ENCODE measurements at regions not wholly inside any gene's neighbourhood (a gene's known extent, or its start where the extent isn't known, plus 50 kb on each side); places are given as distances from the start of the nearest gene placed in this dataset.

GRCh38 chr20:22452442-22453011 lies 131.8 kb downstream of the FOXA2 start:
- FAIRE-seq (no peak), DNase-seq (ENCODE audit: low read depth) (no peak)
- Mint-ChIP-seq H3K27me3 (ENCODE audit: low read depth, unreplicated experiment) (peaks cover 52% of the 10 kb centered on the region), H3K4me1 (ENCODE audit: low read depth, unreplicated experiment) (no peaks in the 10 kb centered on the region), H3K36me3 (ENCODE audit: low read depth, unreplicated experiment) (no peaks in the 10 kb centered on the region), H3K27ac (ENCODE audit: unreplicated experiment) (no peak overlapping the region), H3K4me3 (ENCODE audit: unreplicated experiment) (no peak overlapping the region), H3K9me3 (ENCODE audit: unreplicated experiment) (no peaks in the 10 kb centered on the region)
- H3K36me3 ChIP-seq (ENCODE audit: insufficient read depth, low read length), result no peaks in the 10 kb centered on the region
- no peak overlapping the region for H3K27ac ChIP-seq (ENCODE audit: low read depth, low read length)
- H3K79me2 ChIP-seq (ENCODE audit: insufficient read depth, low read length), result no peaks in the 10 kb centered on the region
- no peak overlapping the region for H3K4me3 ChIP-seq (ENCODE audit: insufficient read depth, low read depth, low read length)
- H3K9me3 ChIP-seq (ENCODE audit: insufficient read depth, low read depth, low read length), result no peaks in the 10 kb centered on the region
- TF ChIP-seq CTCF (IDR thresholded peaks at IDR 0.05; ENCODE audit: insufficient read depth, low read depth, low read length) (no peak), EZH2 (IDR thresholded peaks at IDR 0.05; ENCODE audit: insufficient read depth, low read length) (no peak)
- H3K4me2 ChIP-seq (ENCODE audit: low read length), result no peak overlapping the region
- H3K9ac ChIP-seq (ENCODE audit: low read length), result no peak overlapping the region
- no peaks in the 10 kb centered on the region for H3K4me1 ChIP-seq (ENCODE audit: insufficient read depth, low read length)
- H2AFZ ChIP-seq (ENCODE audit: low read depth, low read length), result no peak overlapping the region
- H4K20me1 ChIP-seq (ENCODE audit: insufficient read depth, low read length), result no peaks in the 10 kb centered on the region
- no peaks in the 10 kb centered on the region for H3K27me3 ChIP-seq (ENCODE audit: insufficient read depth, low read length)

- H3K4me3 Mint-ChIP-seq (ENCODE audit: unreplicated experiment), result no peak overlapping the region
- TF ChIP-seq CTCF (IDR thresholded peaks at IDR 0.05; ENCODE audit: insufficient read depth, low read depth, low read length) (no peak), EZH2 (IDR thresholded peaks at IDR 0.05; ENCODE audit: insufficient read depth, low read length) (no peak)
- Histone ChIP-seq H4K20me1 (ENCODE audit: insufficient read depth, low read length) (no peaks in the 10 kb centered on the region), H3K9me3 (ENCODE audit: insufficient read depth, low read depth, low read length) (no peaks in the 10 kb centered on the region), H3K79me2 (ENCODE audit: insufficient read depth, low read length) (no peaks in the 10 kb centered on the region), H3K36me3 (ENCODE audit: insufficient read depth, low read length) (no peaks in the 10 kb centered on the region), H2AFZ (ENCODE audit: low read depth, low read length) (no peak overlapping the region), H3K27me3 (ENCODE audit: insufficient read depth, low read length) (no peaks in the 10 kb centered on the region), H3K9ac (ENCODE audit: low read length) (no peak overlapping the region), H3K4me2 (ENCODE audit: low read length) (no peak overlapping the region), H3K27ac (ENCODE audit: low read depth, low read length) (no peak overlapping the region), H3K4me1 (ENCODE audit: insufficient read depth, low read length) (no peaks in the 10 kb centered on the region), H3K4me3 (ENCODE audit: insufficient read depth, low read depth, low read length) (no peak overlapping the region)
- peaks cover 35% of the 10 kb centered on the region for H3K27me3 Mint-ChIP-seq (ENCODE audit: low read depth, unreplicated experiment)
- no peak overlapping the region for H3K27ac Mint-ChIP-seq (ENCODE audit: unreplicated experiment)
- H3K4me1 Mint-ChIP-seq (ENCODE audit: low read depth, unreplicated experiment), result no peaks in the 10 kb centered on the region
- DNase-seq (ENCODE audit: low read depth) (no peak), FAIRE-seq (no peak)
- no peaks in the 10 kb centered on the region for H3K9me3 Mint-ChIP-seq (ENCODE audit: unreplicated experiment)
- H3K36me3 Mint-ChIP-seq (ENCODE audit: low read depth, unreplicated experiment), result no peaks in the 10 kb centered on the region
Observed at GRCh38 chr20:22450537-22450936, 133.8 kb downstream of the FOXA2 start.

- TF ChIP-seq CTCF (IDR thresholded peaks at IDR 0.05; ENCODE audit: insufficient read depth, low read depth, low read length) (no peak), EZH2 (IDR thresholded peaks at IDR 0.05; ENCODE audit: insufficient read depth, low read length) (no peak)
- no peak for FAIRE-seq
- H3K79me2 ChIP-seq (ENCODE audit: insufficient read depth, low read length), result no peaks in the 10 kb centered on the region
- H3K9me3 ChIP-seq (ENCODE audit: insufficient read depth, low read depth, low read length), result no peaks in the 10 kb centered on the region
- H3K4me3 ChIP-seq (ENCODE audit: insufficient read depth, low read depth, low read length), result no peak overlapping the region
- H3K27ac ChIP-seq (ENCODE audit: low read depth, low read length), result no peak overlapping the region
- no peaks in the 10 kb centered on the region for H3K4me1 ChIP-seq (ENCODE audit: insufficient read depth, low read length)
- no peak overlapping the region for H2AFZ ChIP-seq (ENCODE audit: low read depth, low read length)
- H4K20me1 ChIP-seq (ENCODE audit: insufficient read depth, low read length), result no peaks in the 10 kb centered on the region
- no peak overlapping the region for H3K9ac ChIP-seq (ENCODE audit: low read length)
- Mint-ChIP-seq H3K9me3 (ENCODE audit: unreplicated experiment) (no peaks in the 10 kb centered on the region), H3K27me3 (ENCODE audit: low read depth, unreplicated experiment) (peaks cover 30% of the 10 kb centered on the region), H3K36me3 (ENCODE audit: low read depth, unreplicated experiment) (no peaks in the 10 kb centered on the region), H3K4me1 (ENCODE audit: low read depth, unreplicated experiment) (no peaks in the 10 kb centered on the region), H3K27ac (ENCODE audit: unreplicated experiment) (no peak overlapping the region), H3K4me3 (ENCODE audit: unreplicated experiment) (no peak overlapping the region)
- no peaks in the 10 kb centered on the region for H3K27me3 ChIP-seq (ENCODE audit: insufficient read depth, low read length)
- H3K36me3 ChIP-seq (ENCODE audit: insufficient read depth, low read length), result no peaks in the 10 kb centered on the region
- no peak overlapping the region for H3K4me2 ChIP-seq (ENCODE audit: low read length)
- DNase-seq (ENCODE audit: low read depth), result no peak
Observed at GRCh38 chr20:22449188-22449973, 135.0 kb downstream of the FOXA2 start.

Measured in astrocyte (in vitro differentiated cells and primary cell).